Activated CD8-positive, alpha-beta memory T cell treated with anti-CD3 and anti-CD28 coated beads, Interleukin-2, amount 50 U/mL, for 24 hours (primary cell): ENCODE measurements at regions not wholly inside any gene's neighbourhood (a gene's known extent, or its start where the extent isn't known, plus 50 kb on each side); places are given as distances from the start of the nearest gene placed in this dataset.

ENCODE experiments used
- DNase-seq: peaks from one replicate; pipeline ENCODE4 v3.0.0-alpha.2; 2020; ENCODE audit errors: extremely low read depth

- DNase-seq, result no peak
These were observed 222.3 kb downstream of the ETS1 start for GRCh38 chr11:128365044-128365443.

GRCh38 chr11:128361451-128362020 is 225.8 kb downstream of the ETS1 start:
- no peak for DNase-seq

DNA sequence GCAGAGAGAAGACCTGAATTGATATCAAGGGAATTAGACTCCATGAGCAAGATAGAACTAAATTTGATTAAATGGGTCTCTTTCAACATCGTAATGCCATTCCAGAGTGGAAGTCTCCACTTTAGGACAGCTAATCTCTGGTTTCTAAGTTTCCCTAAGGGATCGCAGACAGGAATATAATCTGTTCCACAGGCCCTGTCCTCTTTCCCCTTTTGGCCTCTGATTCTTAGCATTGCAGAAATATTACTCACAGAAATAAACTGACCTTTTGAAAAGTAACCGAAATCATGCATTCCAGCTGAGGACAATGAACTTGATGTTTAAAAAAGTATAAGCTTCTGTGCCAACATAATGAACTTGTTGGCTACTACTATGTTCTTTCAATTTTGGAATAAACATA is 227.8 kb downstream of the ETS1 start:
- DNase-seq, result no peak

DNA sequence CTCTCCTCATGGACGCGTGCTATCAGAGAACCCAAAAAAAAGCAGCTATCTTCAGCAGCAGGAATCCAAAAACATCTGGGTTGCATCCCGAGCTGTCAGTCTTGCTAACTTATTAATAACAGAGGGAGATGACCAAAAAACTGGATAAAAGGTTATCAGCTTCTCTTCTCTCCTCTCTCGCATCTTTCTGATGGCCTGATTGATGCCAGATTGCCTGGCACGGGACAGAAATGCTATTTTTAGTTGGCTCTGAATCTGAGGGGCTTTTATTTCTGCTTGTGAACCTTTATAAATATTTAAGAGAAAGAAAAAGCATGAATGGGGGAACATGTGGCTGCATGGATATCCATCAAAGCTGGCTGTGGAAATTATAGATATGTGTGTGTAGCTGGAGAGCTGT is 230.3 kb downstream of the ETS1 start:
- DNase-seq, result no peak

DNA sequence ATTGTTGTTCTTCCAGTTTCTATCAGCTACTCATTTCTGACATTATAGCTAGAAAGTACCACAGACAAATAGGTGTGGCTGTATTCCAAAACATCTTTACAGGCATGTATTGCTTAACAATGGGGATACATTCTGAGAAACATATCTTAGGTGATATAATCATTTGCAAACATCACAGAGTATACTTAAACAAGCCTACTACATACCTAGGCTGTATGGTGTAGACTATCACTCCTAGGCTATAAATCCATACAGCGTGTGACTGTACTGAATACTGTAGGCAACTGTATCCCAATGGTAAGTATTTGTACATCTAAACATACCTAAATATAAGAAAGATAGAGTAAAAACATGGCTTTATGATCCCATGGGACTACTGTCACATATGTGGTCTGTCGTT is 231.8 kb downstream of the ETS1 start:
- no peak for DNase-seq

DNA sequence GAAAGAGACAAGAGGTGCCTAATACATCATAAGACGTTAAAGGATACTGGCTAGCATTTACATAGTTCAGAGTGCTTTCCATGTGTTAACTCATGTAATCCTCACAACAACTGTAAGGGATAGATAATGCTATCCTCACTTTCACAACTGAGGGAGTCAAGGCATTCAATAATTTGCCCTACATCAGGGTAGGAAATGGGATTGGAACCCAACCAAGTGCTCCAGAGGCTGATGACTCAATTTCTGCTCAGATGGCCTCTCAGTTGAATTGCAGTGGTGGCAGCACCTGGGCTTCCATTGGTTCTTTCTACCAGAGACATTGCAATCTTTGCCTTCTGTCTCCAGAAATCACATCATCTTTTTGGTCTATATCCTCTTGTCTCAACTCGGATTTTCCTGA is 232.9 kb downstream of the ETS1 start:
- no peak for DNase-seq

- DNase-seq, result no peak
These were observed 236.2 kb downstream of the ETS1 start for GRCh38 chr11:128351168-128351567.

DNA sequence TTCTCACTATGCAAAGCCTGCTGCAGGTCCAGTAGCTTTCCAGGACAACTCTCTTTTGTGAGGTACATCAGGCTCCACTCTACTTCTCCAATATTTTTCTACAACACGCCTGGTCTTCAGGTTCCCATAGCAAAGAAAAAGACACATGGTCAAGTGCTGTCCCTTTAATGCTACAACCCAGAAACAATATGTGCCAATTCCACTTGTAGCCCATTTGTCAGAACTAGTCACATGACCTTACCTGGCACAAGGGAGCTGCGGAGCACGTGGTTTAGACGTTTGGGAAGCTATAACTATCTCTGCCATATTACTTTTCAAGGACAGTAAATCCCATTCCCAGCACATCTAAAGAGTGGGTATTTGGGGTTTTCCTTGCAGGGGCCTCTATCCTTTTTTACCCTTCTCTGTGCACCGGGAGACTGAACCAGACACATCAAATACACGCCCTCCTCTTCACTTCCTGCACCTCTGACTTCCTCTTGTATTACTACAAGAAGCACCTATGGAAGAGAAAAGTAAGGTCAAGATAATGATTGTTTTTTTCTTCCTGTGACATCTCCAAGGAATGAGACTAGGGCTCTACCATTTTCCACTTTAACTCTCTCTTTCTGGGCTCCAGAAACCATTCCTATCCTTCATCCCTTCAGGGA is 237.6 kb downstream of the ETS1 start:
- no peak for DNase-seq

GRCh38 chr11:128346804-128347203 is 240.6 kb downstream of the ETS1 start:
- no peak for DNase-seq

GRCh38 chr11:128345316-128345715 is 242.0 kb downstream of the ETS1 start:
- DNase-seq, result no peak

GRCh38 chr11:128343870-128344269 is 243.5 kb downstream of the ETS1 start:
- DNase-seq, result no peak

- DNase-seq, result no peak
These were observed 244.2 kb downstream of the ETS1 start for GRCh38 chr11:128343135-128343514.

DNA sequence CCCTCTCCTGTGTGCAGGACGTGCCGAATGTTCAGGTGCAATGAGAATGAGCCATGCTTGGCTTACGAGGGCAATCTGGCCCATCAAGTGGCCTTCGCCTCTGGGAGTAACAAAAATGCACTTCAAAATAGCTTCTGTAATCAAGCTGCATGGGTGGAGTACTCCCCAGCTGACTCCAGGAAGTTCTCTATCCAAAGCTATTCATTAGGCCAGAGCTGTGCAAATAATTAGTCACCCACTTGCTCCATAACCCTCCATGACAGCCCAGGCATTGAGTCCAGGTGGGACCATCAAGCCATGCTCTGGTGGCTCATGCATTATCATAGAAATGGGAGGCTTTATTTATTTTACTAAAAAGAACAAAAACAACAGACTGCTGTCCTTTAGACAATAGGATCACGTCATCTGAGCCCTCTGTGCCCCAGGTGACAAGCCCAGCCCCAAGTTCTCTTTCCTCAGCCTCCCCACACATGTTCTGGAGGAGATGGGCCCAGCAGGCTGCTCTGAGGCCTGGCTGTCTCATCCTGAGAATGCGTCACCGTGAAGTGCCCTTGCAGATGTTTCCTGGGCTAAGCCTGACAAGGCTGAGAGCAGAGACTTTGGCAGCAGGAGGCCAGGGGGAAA is 244.7 kb downstream of the ETS1 start:
- DNase-seq, result peak; percentile 40

- DNase-seq, result no peak
These were observed 245.8 kb downstream of the ETS1 start for GRCh38 chr11:128341280-128342248.

DNA sequence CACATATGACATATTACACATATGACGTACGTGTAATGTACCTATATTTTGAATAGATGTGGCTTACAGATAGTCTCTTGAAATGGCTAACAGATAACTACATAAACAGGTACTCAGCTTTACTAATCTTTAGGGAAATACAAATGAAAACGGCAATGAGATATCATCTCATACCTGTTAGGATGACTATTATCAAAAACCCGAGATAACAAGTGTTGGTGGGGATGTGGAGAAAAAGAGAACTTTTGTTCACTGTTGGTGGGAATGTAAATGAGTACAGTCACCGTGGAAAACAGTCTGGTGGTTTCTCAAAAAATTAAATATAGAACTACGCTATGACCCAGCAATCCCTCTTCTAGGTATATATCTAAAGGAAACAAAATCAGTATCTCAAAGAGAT is 247.6 kb downstream of the ETS1 start:
- no peak for DNase-seq

DNA sequence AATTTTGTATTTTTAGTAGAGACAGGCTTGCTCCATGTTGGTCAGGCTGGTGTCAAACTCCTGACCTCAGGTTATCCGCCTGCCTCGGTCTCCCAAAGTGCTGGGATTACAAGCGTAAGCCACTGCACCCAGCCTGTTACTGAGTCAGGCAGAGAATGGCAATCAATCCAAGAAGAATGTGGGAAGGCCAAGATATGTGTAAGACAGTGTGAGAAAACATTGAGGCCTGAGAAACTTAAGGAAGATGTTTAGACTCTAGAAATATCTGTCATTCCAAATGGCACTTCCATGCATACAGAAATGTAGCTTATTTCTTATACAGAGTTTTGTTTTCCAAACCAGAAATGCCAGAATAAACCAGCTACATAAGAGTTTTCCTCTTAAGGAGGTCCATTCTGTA is 248.5 kb downstream of the ETS1 start:
- DNase-seq, result no peak

DNA sequence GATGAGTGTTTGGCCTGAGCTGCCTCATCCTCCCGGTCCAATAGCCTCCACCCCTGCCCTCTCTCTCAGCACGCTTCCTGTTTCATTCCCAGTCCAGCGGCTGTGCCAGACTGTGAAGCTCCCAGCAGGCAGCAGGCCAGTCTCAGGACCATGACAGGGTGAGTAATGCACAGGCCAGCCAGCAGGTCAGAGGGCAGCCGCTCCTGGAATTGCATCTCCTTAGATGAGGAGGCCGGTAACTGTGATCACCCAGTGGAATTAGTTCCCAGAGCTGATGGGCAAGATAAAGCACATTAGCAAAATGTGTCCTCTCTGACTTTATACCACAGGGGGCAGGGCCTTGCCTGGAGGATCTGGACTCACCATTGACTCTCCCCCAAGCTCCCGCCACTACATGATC is 251.2 kb downstream of the ETS1 start:
- no peak for DNase-seq

GRCh38 chr11:128335729-128336128 is 251.6 kb downstream of the ETS1 start:
- DNase-seq, result no peak

DNA sequence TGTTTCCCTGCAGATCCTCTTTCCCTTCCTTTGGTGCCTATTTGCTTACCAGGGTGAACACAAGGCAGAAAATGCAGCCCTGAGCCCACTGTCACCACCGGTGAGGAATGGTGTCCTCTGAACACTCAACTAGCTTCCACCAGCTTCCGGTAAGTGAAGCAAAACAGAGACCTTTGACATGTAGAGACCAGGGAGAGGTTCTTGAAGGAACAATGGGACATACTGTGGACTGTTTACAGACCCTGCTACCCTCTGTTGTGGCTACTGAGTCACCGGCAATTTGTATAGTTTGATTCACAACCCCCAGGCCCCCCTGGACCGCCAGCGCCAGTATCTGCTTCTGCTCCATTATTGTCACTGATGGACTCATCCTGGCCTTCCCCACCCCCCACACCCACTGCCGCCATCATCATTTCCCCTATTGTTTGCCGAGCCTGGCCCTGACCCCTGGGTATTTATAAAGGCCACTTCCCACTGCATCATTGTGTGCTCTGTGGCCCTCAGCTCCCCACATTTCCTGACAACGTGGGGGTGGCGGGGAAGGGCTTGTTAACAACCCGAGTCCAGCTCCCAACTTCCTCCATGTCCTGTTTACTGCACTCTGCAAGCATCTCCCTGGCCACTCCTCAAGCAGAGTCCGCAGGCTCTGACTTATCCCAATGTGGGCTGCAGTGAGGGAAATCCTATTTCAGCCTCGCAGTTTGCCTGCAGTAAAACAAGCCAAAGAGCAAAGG is 252.9 kb downstream of the ETS1 start:
- no peak for DNase-seq

GRCh38 chr11:128331317-128331716 is 256.0 kb downstream of the ETS1 start:
- no peak for DNase-seq

DNA sequence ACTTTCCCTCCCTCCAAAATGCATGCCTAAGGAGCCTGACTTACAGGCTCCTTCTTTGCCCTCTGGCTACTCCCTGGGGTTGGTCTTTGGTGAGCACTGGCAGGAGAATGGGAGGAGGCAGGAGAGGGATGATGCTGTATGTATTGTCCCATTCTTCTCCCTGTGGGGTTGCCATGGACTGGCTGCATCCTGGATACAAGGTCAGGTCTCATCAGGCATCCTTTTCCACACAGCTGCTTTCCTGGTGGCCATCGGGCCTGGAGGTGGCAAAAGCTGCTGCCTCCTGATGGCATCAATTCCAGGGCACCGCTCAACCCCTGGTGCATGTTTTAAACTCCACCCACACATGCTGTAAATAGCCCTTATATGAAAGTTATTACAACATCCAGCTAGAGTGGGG is 257.2 kb downstream of the ETS1 start:
- DNase-seq, result no peak
